LoVo (cell line): ENCODE measurements at regions not wholly inside any gene's neighbourhood (a gene's known extent, or its start where the extent isn't known, plus 50 kb on each side); places are given as distances from the start of the nearest gene placed in this dataset.
A peak's percentile ranks its signal among the peaks of the same experiment; 100 is the strongest.
"Not testable (repeated sequence)": the region's sequence is repeated elsewhere in the genome, so short reads cannot be mapped to it uniquely, and the experiment has no call there.

Experiments used
- DNase-seq: peaks from one replicate; pipeline ENCODE4 v3.0.0-alpha.2; 2016; ENCODE audit warnings: low spot score

- no peak for DNase-seq
These were observed 260.5 kb upstream of the ANXA10 start for GRCh38 chr4:167831855-167832254.

- DNase-seq: no peak
These were observed 253.7 kb upstream of the ANXA10 start for GRCh38 chr4:167838686-167839085.

- DNase-seq: no peak
These were observed 249.8 kb upstream of the ANXA10 start for GRCh38 chr4:167842487-167842886.

DNA sequence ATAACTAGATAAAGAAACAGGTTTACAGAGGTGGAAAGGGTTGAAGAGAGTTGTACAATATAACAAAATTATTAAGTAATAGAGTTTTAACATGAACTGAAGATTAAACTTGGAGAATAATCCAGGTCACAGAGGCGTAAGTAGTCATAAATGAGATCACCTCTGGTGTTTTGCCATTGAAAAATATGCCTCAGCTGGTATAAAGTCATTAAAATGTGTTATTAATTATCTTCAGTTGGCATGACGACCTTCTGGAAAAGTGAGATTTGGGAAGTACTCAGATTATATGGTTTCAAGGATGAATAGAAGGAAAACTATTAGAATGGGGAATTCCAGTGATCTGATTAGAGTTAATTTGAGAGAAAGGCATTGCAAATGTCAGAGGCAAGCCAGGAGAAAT lies 237.5 kb upstream of the ANXA10 start:
- no peak for DNase-seq

GRCh38 chr4:167858127-167858526 lies 234.2 kb upstream of the ANXA10 start:
- DNase-seq: not testable (repeated sequence)

DNA sequence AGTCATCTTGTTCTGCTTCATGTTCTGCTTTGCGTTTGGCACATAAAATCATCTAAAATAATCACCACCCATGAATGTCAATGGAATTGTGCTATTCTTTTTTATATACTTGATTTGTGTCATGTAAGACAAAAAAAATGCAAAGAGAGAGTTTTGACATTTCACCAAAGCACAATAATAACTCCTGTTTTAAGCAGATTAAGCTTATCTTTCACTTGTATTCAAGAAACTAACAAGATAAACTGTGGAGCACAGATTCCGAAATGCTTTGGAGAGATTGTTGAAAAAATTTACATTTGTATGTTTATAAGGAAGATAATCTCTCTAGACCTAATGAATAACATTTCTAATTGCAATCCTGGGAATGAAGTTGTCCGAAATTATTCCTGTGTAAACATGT lies 225.1 kb upstream of the ANXA10 start:
- no peak for DNase-seq

DNA sequence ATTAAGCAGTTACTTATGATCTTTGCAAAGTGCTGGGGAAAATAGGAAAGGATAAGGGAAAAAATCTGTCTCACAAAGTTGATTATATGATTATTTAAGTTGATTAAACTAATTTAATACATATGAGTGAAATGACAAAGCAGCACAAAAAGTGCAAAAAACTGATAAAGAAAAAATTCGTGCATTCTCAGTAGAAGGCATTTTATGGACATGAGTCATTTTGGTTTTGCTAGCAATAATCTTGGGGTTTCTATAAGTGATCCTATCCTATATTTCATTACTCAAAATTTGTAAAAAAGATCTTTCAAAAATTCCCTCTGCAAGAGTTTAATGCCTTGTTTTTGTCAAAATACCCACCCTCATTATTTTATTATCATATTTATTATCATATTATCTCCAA lies 224.2 kb upstream of the ANXA10 start:
- no peak for DNase-seq

DNA sequence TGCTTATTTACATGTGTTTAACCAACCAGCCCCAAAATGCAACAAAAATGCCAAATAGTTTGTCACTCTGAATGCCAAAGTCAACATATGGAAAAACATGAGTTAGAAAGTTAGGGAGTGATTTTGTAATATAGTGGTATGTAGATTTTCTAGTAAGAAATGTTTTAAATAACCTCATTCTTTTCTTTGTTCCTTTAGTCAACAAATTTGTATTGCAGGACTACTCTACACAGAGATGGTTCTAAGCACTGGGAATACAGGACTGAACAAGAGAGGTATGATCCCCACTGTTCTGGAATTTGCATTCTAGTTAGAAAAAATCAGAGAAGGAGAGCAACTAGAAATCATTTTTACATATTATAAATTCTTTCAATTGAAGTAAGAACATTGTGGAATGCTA lies 218.8 kb upstream of the ANXA10 start:
- DNase-seq: no peak

- not testable (repeated sequence) for DNase-seq
These were observed 216.2 kb upstream of the ANXA10 start for GRCh38 chr4:167876091-167876490.

DNA sequence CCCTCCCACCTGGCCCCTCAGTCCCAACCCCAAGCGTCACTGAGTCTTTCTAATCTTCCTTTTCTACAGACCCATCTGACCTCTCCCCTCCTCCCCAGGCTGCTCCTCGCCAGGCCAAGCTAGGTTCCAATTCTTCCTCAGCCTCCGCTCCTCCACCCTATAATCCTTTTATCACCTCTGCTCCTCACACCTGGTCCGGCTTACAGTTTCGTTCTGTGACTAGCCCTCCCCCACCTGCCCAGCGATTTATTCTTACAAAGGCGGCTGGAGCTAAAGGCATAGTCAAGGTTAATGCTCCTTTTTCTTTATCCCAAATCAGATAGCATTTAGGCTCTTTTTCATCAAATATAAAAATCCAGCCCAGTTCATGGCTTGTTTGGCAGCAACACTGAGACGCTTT lies 214.5 kb upstream of the ANXA10 start:
- not testable (repeated sequence) for DNase-seq

GRCh38 chr4:167883266-167883665 lies 209.1 kb upstream of the ANXA10 start:
- DNase-seq: no peak

- no peak for DNase-seq
These were observed 207.3 kb upstream of the ANXA10 start for GRCh38 chr4:167885071-167885470.

DNA sequence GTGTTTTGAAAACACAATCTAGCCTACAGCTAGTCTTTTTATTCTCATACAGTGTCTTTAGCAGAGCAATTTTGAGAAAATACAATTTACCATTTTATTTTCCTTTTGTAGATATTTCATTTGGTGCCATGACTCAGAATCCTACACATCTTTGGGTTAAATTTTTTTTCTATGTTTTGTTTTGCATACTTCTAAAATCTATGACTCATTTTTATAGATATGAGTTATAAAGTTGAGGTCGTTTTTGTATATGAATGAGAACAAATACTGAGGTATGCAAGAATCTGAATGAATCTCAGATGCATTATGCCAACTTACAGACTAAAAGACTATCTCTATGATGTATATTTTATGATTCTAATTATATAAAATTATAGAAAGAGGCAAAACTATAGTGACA lies 206.5 kb upstream of the ANXA10 start:
- no peak for DNase-seq

DNA sequence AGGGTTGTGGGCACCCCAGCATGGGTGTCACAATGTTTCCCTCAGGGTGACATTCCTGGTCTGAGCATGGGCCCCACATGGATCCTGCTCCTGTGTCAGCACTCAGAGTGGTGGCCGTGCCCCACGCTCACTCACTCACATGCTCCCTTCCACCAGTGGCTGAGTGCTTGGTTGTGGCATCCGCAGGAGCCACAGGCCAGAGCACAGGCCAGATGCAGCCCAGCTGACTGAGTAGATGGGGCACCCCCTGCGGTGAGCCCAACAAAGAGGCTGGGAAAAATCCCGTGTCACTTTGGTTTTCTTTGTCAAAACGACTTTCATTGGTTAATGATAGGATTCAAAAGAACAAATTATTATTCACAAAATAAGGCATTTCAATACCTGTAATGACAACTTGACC lies 204.6 kb upstream of the ANXA10 start:
- DNase-seq: no peak

GRCh38 chr4:167890226-167890625 lies 202.1 kb upstream of the ANXA10 start:
- no peak for DNase-seq

GRCh38 chr4:167893531-167893930 lies 198.8 kb upstream of the ANXA10 start:
- no peak for DNase-seq

- not testable (repeated sequence) for DNase-seq
These were observed 196.1 kb upstream of the ANXA10 start for GRCh38 chr4:167896260-167896659.

- peak; percentile 87 for DNase-seq
These were observed 195.2 kb upstream of the ANXA10 start for GRCh38 chr4:167897116-167897515.

- DNase-seq: peak; percentile 24
These were observed 189.0 kb upstream of the ANXA10 start for GRCh38 chr4:167903291-167903721.

DNA sequence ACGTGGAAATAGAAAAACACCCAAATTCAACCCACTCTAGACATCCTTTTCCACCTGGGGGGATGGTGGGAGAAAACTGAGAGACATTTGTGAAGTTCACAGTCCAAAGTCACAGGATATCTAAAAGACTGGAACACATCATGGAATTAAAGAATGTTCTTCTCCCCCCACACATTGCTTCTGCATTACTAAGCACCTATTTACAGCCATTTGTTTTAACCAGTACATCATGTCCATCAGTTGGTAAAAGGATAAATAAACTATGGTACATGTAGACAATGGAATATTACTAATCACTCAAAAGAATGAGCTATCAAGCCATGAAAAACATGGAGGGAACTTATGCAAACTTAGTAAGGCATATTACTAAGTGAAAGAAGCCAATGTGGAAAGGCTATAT lies 185.5 kb upstream of the ANXA10 start:
- DNase-seq: no peak

DNA sequence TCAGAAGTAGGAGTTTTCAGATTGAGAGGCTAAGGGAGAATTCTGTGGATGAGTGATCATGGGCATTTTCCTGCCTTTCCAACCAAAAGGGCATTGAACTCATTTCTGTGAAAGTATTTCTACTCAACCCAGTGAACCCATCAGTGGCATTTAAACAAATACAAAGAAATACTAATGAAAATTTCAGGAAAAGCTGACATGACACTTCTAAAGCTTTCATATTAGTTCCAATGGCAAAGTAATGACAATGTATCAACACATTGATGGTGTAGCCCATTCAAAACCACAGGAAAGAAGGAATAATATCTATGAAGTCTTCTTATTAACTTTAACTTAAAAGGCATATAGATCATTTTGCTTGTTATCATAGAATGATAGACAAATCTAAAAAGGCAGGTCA lies 183.5 kb upstream of the ANXA10 start:
- no peak for DNase-seq

DNA sequence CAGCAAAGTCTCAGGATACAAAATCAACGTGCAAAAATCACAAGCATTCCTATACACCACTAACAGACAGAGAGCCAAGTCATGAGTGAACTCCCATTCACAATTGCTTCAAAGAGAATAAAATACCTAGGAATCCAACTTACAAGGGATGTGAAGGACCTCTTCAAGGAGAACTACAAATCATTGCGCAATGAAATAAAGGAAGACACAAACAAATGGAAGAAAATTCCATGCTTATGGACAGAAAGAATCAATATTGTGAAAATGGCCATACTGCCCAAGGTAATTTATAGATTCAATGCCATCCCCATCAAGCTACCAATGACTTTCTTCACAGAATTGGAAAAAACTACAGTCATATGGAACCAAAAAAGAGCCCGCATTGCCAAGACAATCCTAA lies 179.8 kb upstream of the ANXA10 start:
- not testable (repeated sequence) for DNase-seq

GRCh38 chr4:167918077-167918476 lies 174.3 kb upstream of the ANXA10 start:
- no peak for DNase-seq

DNA sequence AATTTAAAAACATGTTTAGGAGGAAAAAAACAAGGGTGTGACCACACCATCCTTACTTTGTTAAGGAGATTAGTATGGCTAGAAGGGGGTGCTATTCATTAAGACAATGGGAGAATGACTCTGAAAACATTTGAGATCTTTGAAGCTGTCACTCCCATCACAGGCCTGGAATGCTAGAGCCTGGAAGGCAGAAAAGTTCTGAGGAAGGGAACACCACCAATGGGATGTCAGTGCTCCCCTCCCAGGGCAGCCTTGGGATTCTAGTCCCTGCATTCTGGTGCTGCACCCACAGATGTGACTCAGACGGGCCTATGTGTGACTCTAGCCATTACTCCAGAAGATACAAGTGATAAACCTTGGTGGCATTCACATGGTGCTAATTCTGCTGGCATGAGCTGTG lies 162.2 kb upstream of the ANXA10 start:
- no peak for DNase-seq

- DNase-seq: no peak
These were observed 158.1 kb upstream of the ANXA10 start for GRCh38 chr4:167934216-167934615.
